ENCODE measurements at regions not wholly inside any gene's neighbourhood (a gene's known extent, or its start where the extent isn't known, plus 50 kb on each side); places are given as distances from the start of the nearest gene placed in this dataset.

GRCh38 chr13:63351081-63351480, 1935.4 kb upstream of the PCDH20 start:
- no peaks in the 10 kb centered on the region for H3K79me2 ChIP-seq (ENCODE audit: insufficient read depth, low read length)
- no peak for DNase-seq (ENCODE audit: low spot score)
- 0% methylated on average over 1 of the region's 2 CpGs for WGBS (ENCODE audit: low lambda C conversion rate)
- H3K27ac ChIP-seq (ENCODE audit: extremely low read length, insufficient read depth, low read length): no peak overlapping the region
- no peak overlapping the region for H3K9ac ChIP-seq (ENCODE audit: insufficient read depth, low read depth, low read length)
- intact Hi-C loops (cut with micrococcal nuclease; ENCODE audit: unreplicated experiment) (no loop called here), in situ Hi-C loops (cut with HindIII; ENCODE audit: extremely low pct_ligation_motif_present, low pct_unique_long_range_greater_than_20kb) (no loop called here)
- no peak for FAIRE-seq
- no peaks in the 10 kb centered on the region for H3K9me3 ChIP-seq (ENCODE audit: low read length)
- H2AFZ ChIP-seq (ENCODE audit: low read length): no peak overlapping the region
- no peak overlapping the region for H3K4me2 ChIP-seq (ENCODE audit: low read depth, low read length)
- POLR2A ChIA-PET: no interaction called here
- no peaks in the 10 kb centered on the region for H3K36me3 ChIP-seq (replicated peaks in 1 of 2; ENCODE audit: control insufficient read depth in 1 of 2, insufficient read depth in 2 of 2, low read length in 2 of 2)
- no peaks in the 10 kb centered on the region for H3K4me1 ChIP-seq (ENCODE audit: insufficient read depth, low read length)
- no peaks in the 10 kb centered on the region for H3K27me3 ChIP-seq (ENCODE audit: control insufficient read depth in 1 of 2, insufficient read depth in 2 of 2, low read length in 2 of 2)
- H3K4me3 ChIP-seq (replicated peaks in 1 of 3; ENCODE audit: insufficient read depth in 1 of 3, low read depth in 2 of 3, low read length in 3 of 3): no peak overlapping the region
- TF ChIP-seq ZNF10 (CRISPR knock-in tag; IDR thresholded peaks at IDR 0.05; ENCODE audit: borderline replicate concordance, low read depth) (no peak), BCLAF1 (IDR thresholded peaks at IDR 0.05) (no peak), ZNF784 (CRISPR knock-in tag; IDR thresholded peaks at IDR 0.05; ENCODE audit: borderline replicate concordance) (no peak), GLI4 (CRISPR knock-in tag; IDR thresholded peaks at IDR 0.05; ENCODE audit: borderline replicate concordance) (no peak), ZNF777 (CRISPR knock-in tag; IDR thresholded peaks at IDR 0.05) (no peak), WIZ (CRISPR knock-in tag; IDR thresholded peaks at IDR 0.05) (no peak), PATZ1 (CRISPR knock-in tag; IDR thresholded peaks at IDR 0.05) (no peak), SP140L (CRISPR knock-in tag; IDR thresholded peaks at IDR 0.05; ENCODE audit: borderline replicate concordance) (no peak), UBTF (CRISPR knock-in tag; IDR thresholded peaks at IDR 0.05) (no peak), NFE2 (CRISPR knock-in tag; IDR thresholded peaks at IDR 0.05) (no peak), RFX5 (IDR thresholded peaks at IDR 0.05; ENCODE audit: low read depth, low read length) (no peak)
- CTCF ChIA-PET (ENCODE audit: low intra/inter-chr PET ratio, low total read pairs): no interaction called here
- BruUV-seq (replicated peaks): no TSS peak
- no peaks in the 10 kb centered on the region for H4K20me1 ChIP-seq (ENCODE audit: insufficient read depth, low read length)
- no peak for ATAC-seq
